CD4-positive, alpha-beta T cell treated with Interleukin-17A for 1 hour (primary cell): ENCODE measurements at regions not wholly inside any gene's neighbourhood (a gene's known extent, or its start where the extent isn't known, plus 50 kb on each side); places are given as distances from the start of the nearest gene placed in this dataset.

Source experiments
- DNase-seq: peaks from one replicate; pipeline ENCODE4 v3.0.0-alpha.2; 2020

- DNase-seq: no peak
Measured at GRCh38 chr5:67246546-67247268, 50.1 kb upstream of the CD180 start.
